Peyer's patch (tissue), 4 donors: ENCODE measurements at regions not wholly inside any gene's neighbourhood (a gene's known extent, or its start where the extent isn't known, plus 50 kb on each side); places are given as distances from the start of the nearest gene placed in this dataset.

ENCODE experiments used
- DNase-seq, 3 donors: peaks; one replicate each; pipeline ENCODE4 v3.0.0-alpha.2; 2017 to 2019
- H3K27ac ChIP-seq, 4 donors: fragments of 200-600 bp; sonication (generic); one replicate each; pipeline ENCODE4 v1.5.1; 2016 to 2019
- H3K27me3 ChIP-seq, 2 donors: fragments of 200-600 bp; sonication (generic); one replicate each; pipeline ENCODE4 v1.5.1; 2019
- H3K36me3 ChIP-seq, 3 donors: fragments of 200-600 bp; sonication (generic); one replicate each; pipeline ENCODE4 v1.5.1; 2016 to 2019
- H3K4me1 ChIP-seq, 4 donors: fragments of 200-600 bp; sonication (generic); one replicate each; pipeline ENCODE4 v1.5.1; 2016 to 2019
- H3K4me3 ChIP-seq, 4 donors: fragments of 200-600 bp; sonication (generic); 1 replicate in 3 of 4; 2 replicates in 1 of 4; pipeline ENCODE4 v1.5.1; 2016 to 2019; ENCODE audit warnings: mild to moderate bottlenecking in 1 of 4
- H3K9me3 ChIP-seq, 4 donors: fragments of 200-600 bp; sonication (generic); one replicate each; pipeline ENCODE4 v1.5.1; 2016 to 2019; ENCODE audit warnings: mild to moderate bottlenecking in 1 of 4
- CTCF ChIP-seq, 6 experiments: fragments of 450-650 bp in 4 of 6; fragments of 200-600 bp in 2 of 6; sonication (generic) in 1 of 6; IDR thresholded peaks; one replicate each; pipeline ENCODE4 v1.5.1; 2017 to 2019; ENCODE audit warnings: antibody characterized with exemption in 6 of 6, mild to moderate bottlenecking in 3 of 6, moderate library complexity in 1 of 6
- POLR2A ChIP-seq, 2 donors: fragments of 450-650 bp; IDR thresholded peaks; one replicate each; pipeline ENCODE4 v1.5.1; 2017; ENCODE audit warnings: antibody characterized with exemption in 2 of 2, mild to moderate bottlenecking in 2 of 2, moderate library complexity in 2 of 2

- TF ChIP-seq POLR2A (IDR thresholded peaks at IDR 0.05) (no peak), CTCF (IDR thresholded peaks at IDR 0.05) (peak in 2 of 6 experiments; percentile 21)
- Histone ChIP-seq H3K36me3 (no peaks in the 10 kb centered on the region), H3K9me3 (no peaks in the 10 kb centered on the region), H3K27ac (no peak overlapping the region), H3K27me3 (no peaks in the 10 kb centered on the region), H3K4me3 (no peak overlapping the region), H3K4me1 (no peaks in the 10 kb centered on the region)
- DNase-seq = no peak
Measured at GRCh38 chr19:5225486-5226345, 114.9 kb downstream of the PTPRS start.

- no peaks in the 10 kb centered on the region for H3K9me3 ChIP-seq
- H3K36me3 ChIP-seq = peaks cover 0 to 7% (median 0%) of the 10 kb centered on the region in 3 donors
- DNase-seq = no peak
Measured at GRCh38 chr19:5224480-5224879, 116.1 kb downstream of the PTPRS start.

GRCh38 chr19:5222821-5223321 is 117.7 kb downstream of the PTPRS start:
- TF ChIP-seq CTCF (IDR thresholded peaks at IDR 0.05) (no peak), POLR2A (IDR thresholded peaks at IDR 0.05) (no peak)
- H3K4me1 ChIP-seq = no peaks in the 10 kb centered on the region
- H3K36me3 ChIP-seq = peaks cover 0 to 7% (median 0%) of the 10 kb centered on the region in 3 donors
- H3K4me3 ChIP-seq = no peak overlapping the region
- DNase-seq = no peak
- no peaks in the 10 kb centered on the region for H3K9me3 ChIP-seq
- no peak overlapping the region for H3K27ac ChIP-seq
- H3K27me3 ChIP-seq = no peaks in the 10 kb centered on the region

More at GRCh38 chr19:5224480-5224879, 116.1 kb downstream of the PTPRS start:
- H3K4me3 ChIP-seq = no peak overlapping the region
- no peaks in the 10 kb centered on the region for H3K4me1 ChIP-seq
- no peak for TF ChIP-seq CTCF (IDR thresholded peaks at IDR 0.05)
- TF ChIP-seq POLR2A (IDR thresholded peaks at IDR 0.05) = no peak
- no peaks in the 10 kb centered on the region for H3K27me3 ChIP-seq
- no peak overlapping the region for H3K27ac ChIP-seq

- Histone ChIP-seq H3K9me3 (no peaks in the 10 kb centered on the region), H3K27me3 (no peaks in the 10 kb centered on the region), H3K36me3 (peaks cover 0 to 9% (median 0%) of the 10 kb centered on the region in 3 donors), H3K4me3 (no peak overlapping the region), H3K27ac (no peak overlapping the region), H3K4me1 (no peaks in the 10 kb centered on the region)
- DNase-seq = no peak
- TF ChIP-seq CTCF (IDR thresholded peaks at IDR 0.05) (no peak), POLR2A (IDR thresholded peaks at IDR 0.05) (no peak)
Measured at GRCh38 chr19:5222178-5222577, 118.4 kb downstream of the PTPRS start.

- DNase-seq = no peak
- Histone ChIP-seq H3K4me1 (no peaks in the 10 kb centered on the region), H3K36me3 (peaks cover 0 to 15% (median 0%) of the 10 kb centered on the region in 3 donors), H3K27me3 (no peaks in the 10 kb centered on the region), H3K27ac (no peak overlapping the region), H3K4me3 (no peak overlapping the region), H3K9me3 (no peaks in the 10 kb centered on the region)
- no peak for TF ChIP-seq CTCF (IDR thresholded peaks at IDR 0.05)
- no peak for TF ChIP-seq POLR2A (IDR thresholded peaks at IDR 0.05)
Measured at GRCh38 chr19:5220866-5221265, 119.7 kb downstream of the PTPRS start.
